CD8-positive, alpha-beta memory T cell (primary cell): ENCODE measurements at regions not wholly inside any gene's neighbourhood (a gene's known extent, or its start where the extent isn't known, plus 50 kb on each side); places are given as distances from the start of the nearest gene placed in this dataset.
A peak's percentile ranks its signal among the peaks of the same experiment; 100 is the strongest.

Experiments used
- CTCF ChIA-PET: fragments of 350-600 bp; sonication (Branson Sonifier 250); formaldehyde crosslinking; loops from one replicate; lab custom pipeline; 2021; ENCODE audit warnings: antibody characterized with exemption; lab: Charles Lee
- POLR2A ChIA-PET: fragments of 350-600 bp; sonication (Branson Sonifier 250); formaldehyde crosslinking; loops from one replicate; lab custom pipeline; 2021; ENCODE audit warnings: antibody characterized with exemption; lab: Charles Lee
- DNase-seq, 5 donors: peaks; one replicate each; pipeline versions ENCODE4 v3.0.0 to v3.0.0-alpha.2; 2020 to 2022; ENCODE audit warnings: mixed read lengths in 1 of 5
- H3K27ac ChIP-seq: one replicate; pipeline ENCODE4 v1.7.0; 2013; ENCODE audit warnings: low read depth, mild to moderate bottlenecking, low read length, moderate library complexity
- H3K27me3 ChIP-seq: 2 replicates; pipeline ENCODE4 v1.7.0; 2013; ENCODE audit warnings: low read length, mild to moderate bottlenecking; ENCODE audit not compliant: insufficient read depth, poor library complexity, severe bottlenecking
- H3K36me3 ChIP-seq: 2 replicates; pipeline ENCODE4 v1.7.0; 2013; ENCODE audit warnings: mild to moderate bottlenecking, low read length, moderate library complexity; ENCODE audit not compliant: insufficient read depth
- H3K4me1 ChIP-seq: 2 replicates; pipeline ENCODE4 v1.7.0; 2013; ENCODE audit warnings: mild to moderate bottlenecking, low read length, moderate library complexity; ENCODE audit not compliant: insufficient read depth
- H3K4me3 ChIP-seq: 2 replicates; pipeline ENCODE4 v1.7.0; 2013; ENCODE audit warnings: mild to moderate bottlenecking, low read length
- H3K9me3 ChIP-seq: 2 replicates; pipeline ENCODE4 v1.7.0; 2013; ENCODE audit warnings: mild to moderate bottlenecking, low read length
- H3K27ac Mint-ChIP-seq, 8 donors: one replicate each; pipeline ENCODE4 v1.8.0; 2020 to 2021; ENCODE audit warnings: mixed read lengths in 8 of 8, mild to moderate bottlenecking in 6 of 8, inconsistent platforms in 3 of 8, moderate library complexity in 3 of 8
- H3K27me3 Mint-ChIP-seq, 2 donors: one replicate each; pipeline ENCODE4 v1.8.0; 2020 to 2021; ENCODE audit warnings: mixed read lengths in 2 of 2, mild to moderate bottlenecking in 1 of 2, moderate library complexity in 1 of 2
- H3K36me3 Mint-ChIP-seq, 3 donors: one replicate each; pipeline ENCODE4 v1.8.0; 2020 to 2021; ENCODE audit warnings: mixed read lengths in 3 of 3, inconsistent platforms in 1 of 3, mild to moderate bottlenecking in 1 of 3
- H3K4me1 Mint-ChIP-seq, 3 donors: one replicate each; pipeline ENCODE4 v1.8.0; 2020 to 2021; ENCODE audit warnings: mixed read lengths in 3 of 3, inconsistent platforms in 1 of 3, mild to moderate bottlenecking in 1 of 3
- H3K4me3 Mint-ChIP-seq, 7 donors: one replicate each; pipeline ENCODE4 v1.8.0; 2020 to 2021; ENCODE audit warnings: mixed read lengths in 7 of 7, mild to moderate bottlenecking in 6 of 7, moderate library complexity in 4 of 7, inconsistent platforms in 2 of 7
- H3K9me3 Mint-ChIP-seq, 5 donors: one replicate each; pipeline ENCODE4 v1.8.0; 2020 to 2022; ENCODE audit warnings: mixed read lengths in 5 of 5, mild to moderate bottlenecking in 3 of 5, moderate library complexity in 2 of 5, inconsistent platforms in 1 of 5

- ChIA-PET POLR2A (no interaction called here), CTCF (interaction anchor here (1.3 kb wide), 1 partner anchor 182 kb away, joined by 3 read pairs; no protein-coding TSS in a partner anchor)
- no peaks in the 10 kb centered on the region for H3K36me3 ChIP-seq
- no peaks in the 10 kb centered on the region for H3K4me1 ChIP-seq
- no peak overlapping the region for H3K4me3 Mint-ChIP-seq
- DNase-seq: no peak
- peaks cover 0 to 12% (median 6%) of the 10 kb centered on the region in 5 donors for H3K9me3 Mint-ChIP-seq
- H3K27ac ChIP-seq: no peak overlapping the region
- H3K4me1 Mint-ChIP-seq: peaks cover 0 to 4% (median 0%) of the 10 kb centered on the region in 3 donors
- H3K27ac Mint-ChIP-seq: no peak overlapping the region
- no peak overlapping the region for H3K4me3 ChIP-seq
- no peaks in the 10 kb centered on the region for H3K27me3 ChIP-seq
- H3K36me3 Mint-ChIP-seq: peaks cover 0 to 12% (median 3%) of the 10 kb centered on the region in 3 donors
- peaks cover 12 to 44% of the 10 kb centered on the region in 2 donors for H3K27me3 Mint-ChIP-seq
- no peaks in the 10 kb centered on the region for H3K9me3 ChIP-seq
Observed at GRCh38 chr2:172279813-172280212, 147.6 kb upstream of the ITGA6 start.

- no peaks in the 10 kb centered on the region for H3K27me3 ChIP-seq
- H3K36me3 ChIP-seq: no peaks in the 10 kb centered on the region
- no peak overlapping the region for H3K4me3 ChIP-seq
- H3K4me3 Mint-ChIP-seq: no peak overlapping the region
- H3K9me3 ChIP-seq: no peaks in the 10 kb centered on the region
- ChIA-PET POLR2A (no interaction called here), CTCF (no interaction called here)
- peaks cover 0 to 12% (median 6%) of the 10 kb centered on the region in 5 donors for H3K9me3 Mint-ChIP-seq
- H3K36me3 Mint-ChIP-seq: peaks cover 0 to 12% (median 3%) of the 10 kb centered on the region in 3 donors
- DNase-seq: no peak
- H3K27ac Mint-ChIP-seq: peak overlapping the region in 1 of 8 donors; percentile 5
- H3K27ac ChIP-seq: no peak overlapping the region
- H3K4me1 Mint-ChIP-seq: peaks cover 5 to 10% (median 7%) of the 10 kb centered on the region in 3 donors
- peaks cover 9% of the 10 kb centered on the region for H3K4me1 ChIP-seq
- H3K27me3 Mint-ChIP-seq: peaks cover 12 to 37% of the 10 kb centered on the region in 2 donors
Observed at GRCh38 chr2:172280571-172281361, 146.6 kb upstream of the ITGA6 start.

- H3K4me1 ChIP-seq: peaks cover 18% of the 10 kb centered on the region
- POLR2A ChIA-PET: no interaction called here
Observed at GRCh38 chr2:172281648-172282570, 145.5 kb upstream of the ITGA6 start.

GRCh38 chr2:172282944-172283343 lies 144.4 kb upstream of the ITGA6 start:
- no peaks in the 10 kb centered on the region for H3K36me3 ChIP-seq
- no peaks in the 10 kb centered on the region for H3K9me3 ChIP-seq
- no peaks in the 10 kb centered on the region for H3K36me3 Mint-ChIP-seq
- no peak overlapping the region for H3K4me3 ChIP-seq
- ChIA-PET CTCF (no interaction called here), POLR2A (no interaction called here)
- DNase-seq: no peak
- H3K4me1 ChIP-seq: peaks cover 18% of the 10 kb centered on the region
- H3K27me3 Mint-ChIP-seq: peaks cover 3 to 21% of the 10 kb centered on the region in 2 donors
- H3K9me3 Mint-ChIP-seq: no peaks in the 10 kb centered on the region
- no peak overlapping the region for H3K4me3 Mint-ChIP-seq
- H3K27ac ChIP-seq: no peak overlapping the region
- peak overlapping the region in 1 of 8 donors; percentile 26 for H3K27ac Mint-ChIP-seq
- no peaks in the 10 kb centered on the region for H3K27me3 ChIP-seq
- H3K4me1 Mint-ChIP-seq: peaks cover 15 to 21% (median 16%) of the 10 kb centered on the region in 3 donors

More at GRCh38 chr2:172281648-172282570, 145.5 kb upstream of the ITGA6 start:
- CTCF ChIA-PET: no interaction called here
- Histone ChIP-seq H3K9me3 (no peaks in the 10 kb centered on the region), H3K4me3 (no peak overlapping the region), H3K27me3 (no peaks in the 10 kb centered on the region), H3K36me3 (no peaks in the 10 kb centered on the region), H3K27ac (no peak overlapping the region)
- H3K4me3 Mint-ChIP-seq: no peak overlapping the region
- no peak overlapping the region for H3K27ac Mint-ChIP-seq
- DNase-seq: no peak
- peaks cover 0 to 4% (median 3%) of the 10 kb centered on the region in 5 donors for H3K9me3 Mint-ChIP-seq
- H3K36me3 Mint-ChIP-seq: peaks cover 0 to 7% (median 2%) of the 10 kb centered on the region in 3 donors
- H3K27me3 Mint-ChIP-seq: peaks cover 3 to 28% of the 10 kb centered on the region in 2 donors
- peaks cover 15 to 20% (median 16%) of the 10 kb centered on the region in 3 donors for H3K4me1 Mint-ChIP-seq

- H3K36me3 ChIP-seq: no peaks in the 10 kb centered on the region
- Mint-ChIP-seq H3K4me1 (peaks cover 16 to 26% (median 18%) of the 10 kb centered on the region in 3 donors), H3K36me3 (no peaks in the 10 kb centered on the region), H3K4me3 (no peak overlapping the region), H3K27me3 (peaks cover 3 to 21% of the 10 kb centered on the region in 2 donors), H3K27ac (no peak overlapping the region), H3K9me3 (no peaks in the 10 kb centered on the region)
- H3K9me3 ChIP-seq: no peaks in the 10 kb centered on the region
- POLR2A ChIA-PET: no interaction called here
- no peak overlapping the region for H3K4me3 ChIP-seq
- no peaks in the 10 kb centered on the region for H3K27me3 ChIP-seq
- CTCF ChIA-PET: no interaction called here
- H3K27ac ChIP-seq: no peak overlapping the region
- DNase-seq: no peak
- peaks cover 18% of the 10 kb centered on the region for H3K4me1 ChIP-seq
Observed at GRCh38 chr2:172283476-172283875, 143.9 kb upstream of the ITGA6 start.

- no peaks in the 10 kb centered on the region for H3K9me3 Mint-ChIP-seq
- no peaks in the 10 kb centered on the region for H3K9me3 ChIP-seq
- H3K27ac Mint-ChIP-seq: no peak overlapping the region
- H3K36me3 Mint-ChIP-seq: no peaks in the 10 kb centered on the region
- no peaks in the 10 kb centered on the region for H3K27me3 ChIP-seq
- POLR2A ChIA-PET: no interaction called here
- no peak overlapping the region for H3K4me3 Mint-ChIP-seq
- H3K4me3 ChIP-seq: no peak overlapping the region
- no peak for DNase-seq
- H3K4me1 Mint-ChIP-seq: peaks cover 19 to 30% (median 21%) of the 10 kb centered on the region in 3 donors
- peaks cover 3 to 20% of the 10 kb centered on the region in 2 donors for H3K27me3 Mint-ChIP-seq
- H3K4me1 ChIP-seq: peaks cover 18% of the 10 kb centered on the region
- H3K36me3 ChIP-seq: no peaks in the 10 kb centered on the region
- CTCF ChIA-PET: no interaction called here
- H3K27ac ChIP-seq: no peak overlapping the region
Observed at GRCh38 chr2:172284209-172284608, 143.2 kb upstream of the ITGA6 start.

- Mint-ChIP-seq H3K9me3 (no peaks in the 10 kb centered on the region), H3K36me3 (no peaks in the 10 kb centered on the region), H3K4me1 (peaks cover 19 to 30% (median 21%) of the 10 kb centered on the region in 3 donors), H3K4me3 (no peak overlapping the region), H3K27me3 (peaks cover 3 to 16% of the 10 kb centered on the region in 2 donors), H3K27ac (peak overlapping the region in 1 of 8 donors; percentile 1)
- H3K27me3 ChIP-seq: no peaks in the 10 kb centered on the region
- no peak for DNase-seq
- ChIA-PET POLR2A (no interaction called here), CTCF (no interaction called here)
- no peaks in the 10 kb centered on the region for H3K36me3 ChIP-seq
- H3K4me3 ChIP-seq: no peak overlapping the region
- H3K27ac ChIP-seq: no peak overlapping the region
- no peaks in the 10 kb centered on the region for H3K9me3 ChIP-seq
- H3K4me1 ChIP-seq: peaks cover 18% of the 10 kb centered on the region
Observed at GRCh38 chr2:172285010-172285621, 142.3 kb upstream of the ITGA6 start.
